ENCODE measurements at regions not wholly inside any gene's neighbourhood (a gene's known extent, or its start where the extent isn't known, plus 50 kb on each side); places are given as distances from the start of the nearest gene placed in this dataset.

DNA sequence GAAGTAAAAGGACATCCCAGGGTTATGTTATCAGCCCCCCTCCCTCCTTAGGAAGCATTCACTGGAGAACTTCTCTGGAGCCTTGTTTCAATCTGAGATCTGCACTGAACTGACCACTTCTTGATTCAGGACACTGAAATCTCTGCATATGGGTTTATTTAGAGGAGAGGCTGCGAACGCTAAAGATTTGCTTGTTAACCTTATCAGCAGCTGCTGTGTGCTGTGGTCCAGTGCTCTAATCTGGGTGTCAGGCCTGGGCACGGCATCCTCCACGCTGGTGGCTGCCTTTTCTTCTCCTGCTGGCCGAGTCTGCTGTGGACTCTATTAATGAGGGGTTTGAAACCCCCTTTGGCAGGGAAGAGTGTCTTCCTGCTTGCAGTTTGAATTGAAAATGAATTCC is 1094.7 kb upstream of the TENM3 start:
- in situ Hi-C loops (cut with HindIII; ENCODE audit: low sequenced_read_pairs), result no loop called here
- no peak overlapping the region for H3K4me3 ChIP-seq (ENCODE audit: low read depth, low read length)
- TF ChIP-seq, protein P1, sequence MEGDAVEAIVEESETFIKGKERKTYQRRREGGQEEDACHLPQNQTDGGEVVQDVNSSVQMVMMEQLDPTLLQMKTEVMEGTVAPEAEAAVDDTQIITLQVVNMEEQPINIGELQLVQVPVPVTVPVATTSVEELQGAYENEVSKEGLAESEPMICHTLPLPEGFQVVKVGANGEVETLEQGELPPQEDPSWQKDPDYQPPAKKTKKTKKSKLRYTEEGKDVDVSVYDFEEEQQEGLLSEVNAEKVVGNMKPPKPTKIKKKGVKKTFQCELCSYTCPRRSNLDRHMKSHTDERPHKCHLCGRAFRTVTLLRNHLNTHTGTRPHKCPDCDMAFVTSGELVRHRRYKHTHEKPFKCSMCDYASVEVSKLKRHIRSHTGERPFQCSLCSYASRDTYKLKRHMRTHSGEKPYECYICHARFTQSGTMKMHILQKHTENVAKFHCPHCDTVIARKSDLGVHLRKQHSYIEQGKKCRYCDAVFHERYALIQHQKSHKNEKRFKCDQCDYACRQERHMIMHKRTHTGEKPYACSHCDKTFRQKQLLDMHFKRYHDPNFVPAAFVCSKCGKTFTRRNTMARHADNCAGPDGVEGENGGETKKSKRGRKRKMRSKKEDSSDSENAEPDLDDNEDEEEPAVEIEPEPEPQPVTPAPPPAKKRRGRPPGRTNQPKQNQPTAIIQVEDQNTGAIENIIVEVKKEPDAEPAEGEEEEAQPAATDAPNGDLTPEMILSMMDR (IDR thresholded peaks at IDR 0.05; ENCODE audit: low read depth, low read length), result no peak
- DNase-seq (ENCODE audit: low read depth, low spot score), result no peak

- H3K4me3 ChIP-seq (ENCODE audit: low read depth, low read length), result no peak overlapping the region
- in situ Hi-C loops (cut with HindIII; ENCODE audit: low sequenced_read_pairs), result no loop called here
- peak; percentile 8 for DNase-seq (ENCODE audit: low read depth, low spot score)
- TF ChIP-seq, protein P1 (IDR thresholded peaks at IDR 0.05; ENCODE audit: low read depth, low read length), result no peak
Observed at GRCh38 chr4:181150191-181150590, 1093.0 kb upstream of the TENM3 start.

DNA sequence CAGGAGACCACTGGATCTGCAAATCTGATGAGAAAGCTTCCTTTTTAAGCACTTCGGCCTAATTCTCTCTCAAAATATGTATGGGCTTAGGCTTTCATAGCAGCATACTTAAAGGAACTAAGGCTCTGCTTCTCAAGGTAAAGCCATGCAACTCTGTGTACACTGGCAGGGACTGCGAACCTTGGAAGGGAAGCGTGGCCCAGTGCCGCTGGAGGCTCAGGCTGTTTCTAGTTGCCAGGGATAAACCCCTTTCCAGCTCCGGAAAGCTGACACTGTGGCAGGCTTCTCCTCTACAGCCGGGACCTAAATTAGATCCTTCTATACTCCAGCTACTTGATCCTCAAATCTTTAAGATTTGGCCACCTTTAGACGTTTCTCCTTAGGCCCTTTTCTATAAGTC is 1091.3 kb upstream of the TENM3 start:
- in situ Hi-C loops (cut with HindIII; ENCODE audit: low sequenced_read_pairs), result no loop called here
- TF ChIP-seq, protein P1 (IDR thresholded peaks at IDR 0.05; ENCODE audit: low read depth, low read length), result no peak
- DNase-seq (ENCODE audit: low read depth, low spot score), result no peak

DNA sequence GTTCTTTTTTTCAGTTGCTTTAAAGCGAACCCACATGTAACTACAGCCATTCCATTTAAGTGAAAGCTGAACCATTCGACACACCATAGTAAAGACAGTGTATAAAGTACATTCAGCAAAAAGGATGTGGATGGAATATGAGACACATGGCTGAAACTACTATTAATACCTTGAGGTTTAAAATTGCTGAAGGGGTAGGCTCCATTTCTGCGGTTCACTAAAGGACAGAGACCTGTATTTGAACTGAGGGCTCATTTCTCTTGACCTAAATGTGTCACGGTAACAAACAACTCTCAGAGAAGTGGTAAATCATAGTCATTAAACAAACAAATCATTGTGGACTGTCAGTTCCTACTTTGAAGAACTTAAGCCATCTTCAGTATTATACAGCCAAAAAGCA is 1085.6 kb upstream of the TENM3 start:
- DNase-seq (ENCODE audit: low read depth, low spot score), result no peak
- in situ Hi-C loops (cut with HindIII; ENCODE audit: low sequenced_read_pairs), result no loop called here
- TF ChIP-seq, protein P1 (IDR thresholded peaks at IDR 0.05; ENCODE audit: low read depth, low read length), result no peak
- no peak overlapping the region for H3K4me3 ChIP-seq (ENCODE audit: low read depth, low read length)

More for the DNA sequence above, 1091.3 kb upstream of the TENM3 start:
- no peak overlapping the region for H3K4me3 ChIP-seq (ENCODE audit: low read depth, low read length)

DNA sequence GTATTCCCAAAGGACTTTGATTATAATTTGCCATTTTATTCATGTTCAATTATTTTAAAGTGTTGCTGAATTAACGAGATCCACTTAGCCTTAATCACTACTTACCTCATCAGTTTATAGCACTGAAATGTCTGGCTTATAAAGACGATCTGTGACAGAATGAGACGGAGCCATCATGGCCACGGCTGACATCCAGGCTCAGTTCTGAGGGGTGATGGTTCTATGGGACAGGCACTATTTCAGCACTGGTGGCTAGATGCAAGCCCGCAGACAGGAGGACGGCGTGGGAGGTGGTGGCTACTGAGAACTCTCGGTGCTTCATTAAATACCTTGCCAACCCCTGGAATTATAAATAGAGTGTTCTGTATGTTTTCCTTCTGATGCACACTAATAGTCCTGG is 1084.2 kb upstream of the TENM3 start:
- no peak for DNase-seq (ENCODE audit: low read depth, low spot score)
- TF ChIP-seq, protein P1 (IDR thresholded peaks at IDR 0.05; ENCODE audit: low read depth, low read length), result no peak
- in situ Hi-C loops (cut with HindIII; ENCODE audit: low sequenced_read_pairs), result no loop called here
- H3K4me3 ChIP-seq (ENCODE audit: low read depth, low read length), result no peak overlapping the region

- DNase-seq (ENCODE audit: low read depth, low spot score), result peak; percentile 46
- TF ChIP-seq, protein P1 (IDR thresholded peaks at IDR 0.05; ENCODE audit: low read depth, low read length), result no peak
- H3K4me3 ChIP-seq (ENCODE audit: low read depth, low read length), result no peak overlapping the region
- in situ Hi-C loops (cut with HindIII; ENCODE audit: low sequenced_read_pairs), result no loop called here
Observed at GRCh38 chr4:181161669-181162068, 1081.5 kb upstream of the TENM3 start.

DNA sequence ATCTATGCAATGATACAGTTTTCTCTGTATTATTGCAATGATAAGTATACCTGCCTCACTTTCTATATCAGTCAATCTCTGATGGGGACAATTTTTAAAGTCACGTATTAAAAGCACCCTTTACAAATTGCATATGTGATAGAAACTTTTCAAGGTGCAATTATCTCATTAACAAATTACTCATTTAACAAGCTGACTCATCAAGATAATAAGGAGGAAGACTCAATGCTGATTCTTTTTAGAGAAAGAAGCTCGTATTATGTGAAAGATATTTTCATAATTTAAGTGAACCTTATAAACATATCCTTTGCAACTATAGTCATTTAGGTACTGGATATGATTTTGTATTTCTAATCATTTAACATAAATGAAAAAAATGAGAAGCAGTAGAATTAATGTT is 1080.9 kb upstream of the TENM3 start:
- DNase-seq (ENCODE audit: low read depth, low spot score), result no peak
- TF ChIP-seq, protein P1 (IDR thresholded peaks at IDR 0.05; ENCODE audit: low read depth, low read length), result no peak
- in situ Hi-C loops (cut with HindIII; ENCODE audit: low sequenced_read_pairs), result no loop called here
- H3K4me3 ChIP-seq (ENCODE audit: low read depth, low read length), result no peak overlapping the region

Measured in astrocyte of the spinal cord (primary cell).